ENCODE measurements at regions not wholly inside any gene's neighbourhood (a gene's known extent, or its start where the extent isn't known, plus 50 kb on each side); places are given as distances from the start of the nearest gene placed in this dataset.

GRCh38 chr14:50039734-50040400 lies 76.5 kb downstream of the VCPKMT start:
- ATAC-seq = peak; percentile 62

GRCh38 chr14:50040401-50040775 lies 76.0 kb downstream of the VCPKMT start:
- ATAC-seq = peak; percentile 81

- no peak for ATAC-seq
Measured at GRCh38 chr14:50040895-50041465, 75.4 kb downstream of the VCPKMT start.

- no peak for ATAC-seq
Measured at GRCh38 chr14:50041980-50042379, 74.4 kb downstream of the VCPKMT start.

GRCh38 chr14:50044042-50044651 lies 72.2 kb downstream of the VCPKMT start:
- no peak for ATAC-seq

GRCh38 chr14:50045039-50045711 lies 71.2 kb downstream of the VCPKMT start:
- peak; percentile 55 for ATAC-seq

- ATAC-seq = no peak
Measured at GRCh38 chr14:50045837-50046236, 70.5 kb downstream of the VCPKMT start.

GRCh38 chr14:50047274-50047676 lies 69.1 kb downstream of the VCPKMT start:
- peak; percentile 56 for ATAC-seq

GRCh38 chr14:50049093-50049492 lies 67.3 kb downstream of the VCPKMT start:
- ATAC-seq = no peak

GRCh38 chr14:50049703-50050570 lies 66.4 kb downstream of the VCPKMT start:
- ATAC-seq = peak; percentile 59

GRCh38 chr14:50051106-50051505 lies 65.3 kb downstream of the VCPKMT start:
- no peak for ATAC-seq

GRCh38 chr14:50051706-50052105 lies 64.7 kb downstream of the VCPKMT start:
- no peak for ATAC-seq

GRCh38 chr14:50052517-50052916 lies 63.9 kb downstream of the VCPKMT start:
- no peak for ATAC-seq

- no peak for ATAC-seq
Measured at GRCh38 chr14:50053935-50054334, 62.4 kb downstream of the VCPKMT start.

- no peak for ATAC-seq
Measured at GRCh38 chr14:50055461-50056228, 60.7 kb downstream of the VCPKMT start.

- no peak for ATAC-seq
Measured at GRCh38 chr14:50056435-50056834, 59.9 kb downstream of the VCPKMT start.

GRCh38 chr14:50057331-50057730 lies 59.0 kb downstream of the VCPKMT start:
- ATAC-seq = no peak

- ATAC-seq = no peak
Measured at GRCh38 chr14:50058113-50058512, 58.3 kb downstream of the VCPKMT start.

Measured in esophagus mucosa (tissue), 1 donor.